Neural progenitor cell (in vitro differentiated cells): ENCODE measurements at regions not wholly inside any gene's neighbourhood (a gene's known extent, or its start where the extent isn't known, plus 50 kb on each side); places are given as distances from the start of the nearest gene placed in this dataset.

Experiments used
- EZH2 ChIP-seq: fragments of 200-600 bp; sonication (generic); IDR thresholded peaks from 2 replicates; pipeline ENCODE4 v1.6.1; 2017; ENCODE audit warnings: antibody characterized with exemption, mild to moderate bottlenecking, moderate library complexity
- TF ChIP-seq, protein P1 (sequence below): fragments of 200-600 bp; sonication (generic); IDR thresholded peaks from 2 replicates; pipeline ENCODE4 v1.5.1; 2017; ENCODE audit warnings: antibody characterized with exemption, mild to moderate bottlenecking

DNA sequence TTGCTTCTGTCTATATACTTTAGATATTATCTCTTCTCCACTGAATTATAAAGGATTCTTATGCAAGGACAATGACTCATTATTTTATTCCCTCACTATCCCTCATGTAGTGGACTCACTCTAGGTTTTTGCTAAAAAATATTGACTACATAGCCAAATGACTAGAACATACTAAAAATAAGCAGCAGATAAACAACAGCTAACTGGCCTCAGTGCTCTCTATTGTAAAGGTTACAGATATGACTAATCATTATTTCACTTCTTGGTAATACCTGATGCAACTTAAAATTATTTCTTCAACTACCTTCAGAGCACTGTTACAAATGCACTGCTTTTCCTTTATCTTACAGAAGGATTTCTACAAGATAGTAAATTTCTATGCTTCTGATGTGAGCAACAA, 147.6 kb upstream of the DEPDC1 start:
- TF ChIP-seq, protein P1, sequence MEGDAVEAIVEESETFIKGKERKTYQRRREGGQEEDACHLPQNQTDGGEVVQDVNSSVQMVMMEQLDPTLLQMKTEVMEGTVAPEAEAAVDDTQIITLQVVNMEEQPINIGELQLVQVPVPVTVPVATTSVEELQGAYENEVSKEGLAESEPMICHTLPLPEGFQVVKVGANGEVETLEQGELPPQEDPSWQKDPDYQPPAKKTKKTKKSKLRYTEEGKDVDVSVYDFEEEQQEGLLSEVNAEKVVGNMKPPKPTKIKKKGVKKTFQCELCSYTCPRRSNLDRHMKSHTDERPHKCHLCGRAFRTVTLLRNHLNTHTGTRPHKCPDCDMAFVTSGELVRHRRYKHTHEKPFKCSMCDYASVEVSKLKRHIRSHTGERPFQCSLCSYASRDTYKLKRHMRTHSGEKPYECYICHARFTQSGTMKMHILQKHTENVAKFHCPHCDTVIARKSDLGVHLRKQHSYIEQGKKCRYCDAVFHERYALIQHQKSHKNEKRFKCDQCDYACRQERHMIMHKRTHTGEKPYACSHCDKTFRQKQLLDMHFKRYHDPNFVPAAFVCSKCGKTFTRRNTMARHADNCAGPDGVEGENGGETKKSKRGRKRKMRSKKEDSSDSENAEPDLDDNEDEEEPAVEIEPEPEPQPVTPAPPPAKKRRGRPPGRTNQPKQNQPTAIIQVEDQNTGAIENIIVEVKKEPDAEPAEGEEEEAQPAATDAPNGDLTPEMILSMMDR = no peak
- TF ChIP-seq EZH2 = no peak
